C4-2B (cell line): ENCODE measurements at regions not wholly inside any gene's neighbourhood (a gene's known extent, or its start where the extent isn't known, plus 50 kb on each side); places are given as distances from the start of the nearest gene placed in this dataset.
"Not testable (repeated sequence)": the region's sequence is repeated elsewhere in the genome, so short reads cannot be mapped to it uniquely, and the experiment has no call there.

Experiments
- H3K27ac ChIP-seq: fragments of 450-650 bp; 2 replicates; pipeline ENCODE4 v1.5.1; 2017
- TF ChIP-seq, protein P1 (sequence below): fragments of 450-650 bp; conservative IDR thresholded peaks from 2 replicates; pipeline ENCODE4 v1.5.1; 2017; ENCODE audit warnings: mild to moderate bottlenecking

DNA sequence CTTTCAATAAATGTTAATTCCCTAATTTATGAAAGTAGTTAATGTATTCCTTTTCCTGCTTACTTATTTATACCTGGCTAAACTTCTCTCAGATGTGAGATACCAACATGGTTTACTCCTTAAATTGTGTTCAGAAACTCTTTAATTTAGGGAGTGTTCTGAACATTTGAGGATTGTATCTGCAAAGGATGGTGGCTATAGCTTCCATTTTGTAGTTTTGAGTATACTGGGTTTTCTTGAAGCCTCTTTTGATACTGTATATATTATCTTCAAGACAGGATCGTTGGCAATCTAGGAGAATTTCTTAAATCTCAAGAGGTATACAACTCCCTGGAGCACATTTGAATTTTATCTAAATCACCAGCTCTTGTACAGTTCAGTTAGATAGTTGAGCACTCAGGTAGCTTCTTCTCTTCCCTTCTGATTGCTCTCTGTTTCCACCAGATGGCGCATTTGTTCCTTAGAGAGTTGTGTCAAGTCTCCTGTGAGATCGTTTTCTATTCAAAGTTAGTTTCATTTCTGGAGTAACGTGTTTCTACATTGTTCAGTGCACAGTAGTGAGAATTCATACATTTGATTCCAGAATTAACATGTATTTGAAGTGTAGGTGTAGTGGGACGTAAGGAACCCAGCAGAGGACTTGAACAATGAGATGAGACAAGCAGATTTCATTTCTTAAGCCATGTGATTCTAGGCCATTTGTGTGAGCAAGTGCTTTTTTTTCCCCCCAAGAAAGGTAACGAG lies 63.2 kb upstream of the GARIN1A start:
- TF ChIP-seq, protein P1, sequence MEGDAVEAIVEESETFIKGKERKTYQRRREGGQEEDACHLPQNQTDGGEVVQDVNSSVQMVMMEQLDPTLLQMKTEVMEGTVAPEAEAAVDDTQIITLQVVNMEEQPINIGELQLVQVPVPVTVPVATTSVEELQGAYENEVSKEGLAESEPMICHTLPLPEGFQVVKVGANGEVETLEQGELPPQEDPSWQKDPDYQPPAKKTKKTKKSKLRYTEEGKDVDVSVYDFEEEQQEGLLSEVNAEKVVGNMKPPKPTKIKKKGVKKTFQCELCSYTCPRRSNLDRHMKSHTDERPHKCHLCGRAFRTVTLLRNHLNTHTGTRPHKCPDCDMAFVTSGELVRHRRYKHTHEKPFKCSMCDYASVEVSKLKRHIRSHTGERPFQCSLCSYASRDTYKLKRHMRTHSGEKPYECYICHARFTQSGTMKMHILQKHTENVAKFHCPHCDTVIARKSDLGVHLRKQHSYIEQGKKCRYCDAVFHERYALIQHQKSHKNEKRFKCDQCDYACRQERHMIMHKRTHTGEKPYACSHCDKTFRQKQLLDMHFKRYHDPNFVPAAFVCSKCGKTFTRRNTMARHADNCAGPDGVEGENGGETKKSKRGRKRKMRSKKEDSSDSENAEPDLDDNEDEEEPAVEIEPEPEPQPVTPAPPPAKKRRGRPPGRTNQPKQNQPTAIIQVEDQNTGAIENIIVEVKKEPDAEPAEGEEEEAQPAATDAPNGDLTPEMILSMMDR, result peak; percentile 92
- H3K27ac ChIP-seq, result not testable (repeated sequence)

DNA sequence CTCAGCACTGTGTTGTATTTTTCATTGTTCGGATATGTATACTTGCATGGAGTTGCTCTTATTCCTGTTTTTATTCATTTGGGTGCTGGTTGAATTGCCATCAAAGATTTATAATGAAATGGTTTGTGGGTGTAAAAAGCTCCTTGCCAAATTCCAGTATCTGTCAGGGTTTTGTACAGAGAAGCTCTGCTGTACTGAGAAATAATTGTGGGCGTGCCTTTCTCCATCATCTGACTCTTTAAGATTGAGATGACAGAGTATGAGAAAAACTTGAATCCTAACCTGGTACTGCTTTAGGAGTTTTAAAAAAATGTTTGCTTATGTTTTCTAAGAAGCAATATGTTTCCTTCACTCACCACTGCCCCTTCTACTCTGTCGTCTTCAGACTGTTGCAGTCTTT lies 58.7 kb upstream of the GARIN1A start:
- not testable (repeated sequence) for H3K27ac ChIP-seq

GRCh38 chr7:128614812-128615211 lies 57.3 kb upstream of the GARIN1A start:
- H3K27ac ChIP-seq, result not testable (repeated sequence)

- H3K27ac ChIP-seq, result not testable (repeated sequence)
Observed at GRCh38 chr7:128616799-128617198, 55.3 kb upstream of the GARIN1A start.
